Activated naive CD4-positive, alpha-beta T cell treated with anti-CD3 and anti-CD28 coated beads, Interleukin-2, amount 50 U/mL, for 16 hours (primary cell): ENCODE measurements at regions not wholly inside any gene's neighbourhood (a gene's known extent, or its start where the extent isn't known, plus 50 kb on each side); places are given as distances from the start of the nearest gene placed in this dataset.
A peak's percentile ranks its signal among the peaks of the same experiment; 100 is the strongest.
"Not testable (repeated sequence)": the region's sequence is repeated elsewhere in the genome, so short reads cannot be mapped to it uniquely, and the experiment has no call there.

Source experiments
- DNase-seq: peaks from one replicate; pipeline ENCODE4 v3.0.0-alpha.2; 2020

DNA sequence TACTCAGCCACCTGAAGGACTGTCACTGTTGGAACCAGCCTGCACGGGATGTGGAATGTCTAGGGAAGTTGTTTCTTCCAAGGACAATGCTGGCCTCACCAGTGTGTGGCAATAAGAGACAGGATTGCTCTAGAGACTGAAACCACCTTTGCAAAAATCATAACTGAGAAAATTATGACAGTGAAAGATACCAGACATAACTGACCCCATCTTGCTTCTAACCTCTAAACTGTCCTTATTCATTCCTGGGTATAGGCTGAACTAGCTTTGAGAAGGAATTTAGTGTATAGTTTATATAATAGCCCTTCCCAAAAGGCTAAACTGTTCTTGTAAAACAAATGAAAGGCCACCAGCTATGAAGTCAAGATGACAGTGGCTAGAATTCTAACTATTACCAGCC is 83.6 kb downstream of the IER5 start:
- no peak for DNase-seq

DNA sequence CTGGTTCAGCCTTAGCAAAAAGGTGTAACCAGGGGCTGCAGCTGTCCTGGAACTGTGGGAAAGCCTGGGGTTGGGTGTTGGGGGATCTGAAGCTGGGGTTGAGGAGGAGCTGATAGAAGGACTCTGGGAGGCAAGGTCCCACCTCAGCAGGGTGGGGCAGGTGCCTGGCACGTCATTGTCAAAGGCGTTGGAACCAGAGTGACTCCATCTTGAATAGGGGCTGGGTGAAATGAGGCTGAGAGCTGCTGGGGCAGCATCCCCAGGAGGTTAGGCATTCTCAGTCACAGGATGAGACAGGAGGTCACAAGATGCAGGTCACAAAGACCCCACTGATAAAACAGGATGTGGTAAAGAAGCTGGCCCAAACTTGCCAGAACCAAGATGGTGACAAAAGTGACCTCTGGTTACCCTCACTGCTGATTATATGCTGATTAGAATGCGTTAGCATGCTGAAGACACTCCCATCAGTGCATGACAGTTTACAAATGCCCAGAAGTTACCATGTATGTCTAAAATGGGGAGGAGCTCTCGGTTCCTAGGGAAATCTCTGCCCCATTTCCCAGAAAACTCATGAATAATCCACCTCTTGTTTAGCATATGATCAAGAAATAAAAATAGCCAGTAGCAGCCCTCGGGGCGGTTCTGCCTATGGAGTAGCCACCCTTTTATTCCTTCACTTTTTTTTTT is 85.4 kb downstream of the IER5 start:
- no peak for DNase-seq

DNA sequence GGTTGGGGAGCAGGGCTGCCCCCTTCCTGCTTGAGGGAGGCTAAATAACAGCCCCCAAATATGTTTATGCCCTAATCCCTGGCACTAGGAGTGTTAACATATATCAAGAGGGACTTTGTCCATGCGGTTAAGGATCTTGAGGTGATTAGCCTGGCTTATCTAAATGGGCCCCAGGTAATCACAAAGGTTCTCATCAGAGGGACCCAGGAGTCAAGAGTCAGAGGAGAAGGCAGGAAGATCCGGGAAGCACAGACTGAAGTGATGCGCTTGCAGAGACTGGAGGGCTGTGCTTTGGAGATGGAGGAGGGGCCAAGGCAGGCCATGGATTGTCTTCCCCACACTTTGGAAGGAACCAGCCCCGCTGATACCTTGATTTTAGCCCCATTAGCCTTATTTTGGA is 86.4 kb downstream of the IER5 start:
- no peak for DNase-seq

DNA sequence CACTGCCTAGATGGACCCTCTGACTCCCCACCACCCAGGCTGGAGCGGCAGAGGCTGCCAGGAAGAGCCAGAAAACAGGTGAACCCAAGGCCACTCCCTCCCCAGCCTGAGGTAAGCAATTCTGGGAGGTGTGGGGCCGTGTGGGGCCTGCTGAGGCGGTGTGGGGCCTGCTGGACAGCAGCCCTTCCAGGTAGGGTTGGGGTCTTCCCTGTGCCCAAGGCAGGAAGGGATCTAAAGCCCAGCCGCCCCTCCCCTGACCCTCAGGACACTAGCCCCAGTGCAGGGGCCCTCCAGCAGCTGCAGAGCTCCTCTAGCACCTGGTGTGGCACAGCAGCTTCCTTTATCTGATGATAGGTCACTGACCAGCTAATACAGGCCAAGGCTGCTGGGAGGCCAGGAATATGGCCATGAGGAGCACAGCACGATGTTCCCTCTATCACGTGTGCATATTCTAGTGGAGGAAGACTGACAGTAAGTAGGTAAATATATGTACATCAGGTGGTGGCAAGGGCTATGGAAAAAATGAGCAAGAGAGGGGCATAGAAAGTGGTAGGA is 86.9 kb downstream of the IER5 start:
- DNase-seq = no peak

DNA sequence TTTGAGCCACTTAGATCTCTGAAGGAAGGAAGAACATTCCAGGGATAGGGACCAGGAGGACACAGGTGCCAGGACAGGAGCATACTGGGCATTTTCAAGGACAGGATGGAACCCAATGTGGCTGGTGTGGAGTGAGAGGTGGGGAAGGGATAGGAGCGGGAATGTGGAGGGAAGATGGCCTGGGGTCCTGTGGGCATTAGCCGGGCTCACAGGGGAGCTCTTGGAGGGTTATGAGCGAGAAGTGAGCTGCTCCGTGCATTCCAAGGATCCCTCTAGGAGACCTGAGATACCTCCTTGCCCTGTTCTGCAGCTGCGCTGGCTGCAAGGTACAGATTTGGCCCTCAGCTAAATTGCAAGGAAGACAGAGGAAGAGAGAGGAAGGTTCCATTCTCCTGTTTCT is 87.5 kb downstream of the IER5 start:
- no peak for DNase-seq

DNA sequence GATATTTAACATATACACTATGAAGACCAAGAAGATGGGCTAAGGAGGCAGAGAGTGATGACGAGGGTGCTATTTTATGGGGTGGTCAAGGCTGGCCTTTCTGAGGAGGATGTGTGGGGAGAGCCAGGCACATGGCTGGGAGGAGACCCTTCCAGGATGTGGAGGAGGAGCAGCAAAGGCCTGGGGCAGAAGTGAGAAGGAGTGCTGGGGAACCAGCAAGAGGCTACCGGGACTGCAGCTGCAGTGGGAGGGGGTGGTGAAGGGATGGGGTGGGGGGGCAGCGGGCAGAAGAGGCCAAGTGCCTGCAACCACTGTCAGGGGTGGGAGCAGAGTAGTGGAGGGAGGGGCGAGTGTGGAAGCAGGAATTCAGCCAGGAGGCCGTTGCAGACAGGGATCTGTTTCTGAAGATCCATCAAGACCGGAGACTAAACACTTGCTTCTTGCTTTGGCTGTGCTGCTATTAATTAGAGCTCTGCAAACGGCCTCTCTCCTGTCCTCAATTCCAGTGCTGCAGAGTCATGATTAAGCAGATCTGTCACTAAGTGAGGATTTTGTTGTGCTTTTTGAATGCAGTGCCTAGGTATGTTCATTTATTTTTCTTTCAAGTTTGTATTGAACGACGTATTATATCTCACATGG is 89.9 kb downstream of the IER5 start:
- DNase-seq = no peak

DNA sequence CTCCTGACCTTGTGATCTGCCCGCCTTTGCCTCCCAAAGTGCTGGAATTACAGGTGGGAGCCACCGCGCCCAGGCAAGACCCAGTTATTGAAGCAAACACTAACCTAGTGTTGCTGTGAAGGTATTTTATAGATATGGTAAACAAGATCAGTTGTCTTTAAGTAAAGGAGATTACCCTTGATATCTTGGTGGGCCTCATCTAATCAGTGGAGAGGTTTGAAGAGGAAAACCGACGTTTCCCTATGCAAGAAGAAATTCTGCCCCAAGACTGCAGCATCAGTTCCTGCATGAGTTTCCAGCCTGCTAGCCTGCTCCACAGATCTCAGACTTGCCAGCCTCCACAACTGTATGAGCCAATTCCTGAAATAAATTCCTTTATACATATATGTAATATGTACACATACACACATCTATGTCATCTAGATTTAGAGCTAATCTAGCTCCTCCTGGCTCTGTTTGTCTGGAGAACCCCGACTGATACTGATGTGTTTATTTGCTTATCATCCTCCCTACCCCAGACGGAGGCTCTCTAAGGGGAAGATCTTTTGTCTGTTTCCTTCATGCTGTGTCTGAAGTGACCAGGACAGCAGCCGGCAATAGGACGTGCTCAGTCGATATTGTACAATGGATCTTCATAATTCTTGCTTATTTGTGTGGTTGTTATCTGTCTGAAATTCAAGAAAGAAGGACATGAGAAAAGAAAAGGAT is 90.9 kb downstream of the IER5 start:
- DNase-seq = no peak

DNA sequence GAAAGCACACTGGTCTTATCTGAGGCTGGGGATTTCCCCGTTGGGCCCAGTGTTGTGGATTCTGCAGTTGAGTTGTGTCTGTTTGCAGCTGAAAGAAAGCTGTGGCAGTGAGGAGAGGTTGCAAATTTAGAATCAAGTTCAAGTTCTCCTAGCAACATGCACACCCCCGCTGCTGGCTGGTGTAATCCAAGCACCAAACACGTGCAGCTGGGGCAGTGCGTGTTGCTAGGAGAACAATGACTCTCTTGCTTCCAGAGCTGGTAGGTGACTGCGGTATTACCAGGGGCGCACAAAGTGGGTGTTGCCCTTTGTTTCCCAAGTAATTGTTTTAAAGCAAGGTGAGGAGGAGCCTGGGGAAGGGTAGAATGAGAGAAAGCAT is 91.5 kb downstream of the IER5 start:
- DNase-seq = peak; percentile 55

DNA sequence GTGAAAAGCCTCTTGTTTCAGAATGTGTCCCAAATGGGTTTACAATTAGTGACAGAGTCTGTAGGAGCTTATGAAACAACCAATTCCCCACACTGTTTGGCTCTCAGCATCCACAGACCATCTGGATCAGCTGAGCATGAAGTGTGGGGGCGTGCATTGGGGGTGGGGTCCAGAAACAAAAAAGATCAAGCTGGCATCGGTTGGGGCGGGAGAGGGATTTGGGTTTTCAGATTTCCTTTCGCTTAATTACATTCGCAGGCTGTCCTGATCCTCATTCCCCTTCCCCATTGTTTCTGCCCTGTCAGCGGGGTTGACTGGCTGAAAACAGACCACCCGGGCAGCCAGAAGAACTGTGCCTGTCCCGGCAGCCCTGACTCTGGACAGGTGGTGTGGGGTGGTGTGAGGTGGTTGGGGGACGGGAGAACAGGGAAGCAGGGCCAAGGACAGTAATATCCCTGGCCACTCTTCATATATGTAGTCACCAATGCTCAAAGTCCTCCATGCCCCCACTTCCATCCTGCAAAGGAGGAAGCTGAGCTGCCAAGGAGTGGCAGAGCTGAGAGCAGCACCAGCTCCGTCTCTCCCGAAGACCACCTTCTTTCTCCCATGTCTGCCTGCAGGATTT is 92.0 kb downstream of the IER5 start:
- DNase-seq = no peak

DNA sequence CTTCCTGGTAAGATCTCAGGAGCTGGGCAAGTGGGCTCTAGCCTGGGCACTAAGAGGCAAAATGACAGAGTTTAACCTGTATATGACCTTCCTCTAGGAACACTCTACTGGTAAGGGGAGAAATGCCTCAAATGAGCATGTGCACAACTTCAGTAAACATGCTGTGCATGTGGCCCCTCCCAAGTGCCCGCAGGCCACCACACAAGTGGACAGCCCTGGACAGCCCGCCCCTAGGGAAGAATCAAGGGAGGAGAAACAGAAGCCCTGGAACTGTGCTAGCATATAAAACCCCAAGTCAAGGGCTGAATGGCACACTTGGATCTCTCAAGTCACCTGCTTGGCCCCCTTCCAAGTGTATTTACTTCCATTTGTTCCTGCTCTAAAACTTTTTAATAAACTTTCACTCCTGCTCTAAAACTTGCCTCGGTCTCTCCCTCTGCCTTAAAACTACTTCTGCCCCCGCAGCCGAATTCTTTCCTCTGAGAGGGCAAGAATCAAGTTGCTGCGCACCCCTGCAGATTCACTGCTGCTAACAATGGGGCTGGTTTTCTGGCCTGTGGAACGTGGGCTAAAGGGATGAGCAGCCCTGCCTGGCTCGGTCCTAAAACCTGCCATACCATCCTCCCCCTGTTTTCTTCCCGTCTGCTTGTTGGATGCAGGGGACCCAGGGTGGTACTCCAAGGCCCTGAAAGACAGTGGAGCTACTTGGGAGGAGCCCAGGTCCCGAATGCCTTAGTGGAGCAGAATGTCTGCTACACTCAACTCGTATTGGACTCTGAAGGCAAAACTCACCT is 93.5 kb downstream of the IER5 start:
- DNase-seq = no peak

DNA sequence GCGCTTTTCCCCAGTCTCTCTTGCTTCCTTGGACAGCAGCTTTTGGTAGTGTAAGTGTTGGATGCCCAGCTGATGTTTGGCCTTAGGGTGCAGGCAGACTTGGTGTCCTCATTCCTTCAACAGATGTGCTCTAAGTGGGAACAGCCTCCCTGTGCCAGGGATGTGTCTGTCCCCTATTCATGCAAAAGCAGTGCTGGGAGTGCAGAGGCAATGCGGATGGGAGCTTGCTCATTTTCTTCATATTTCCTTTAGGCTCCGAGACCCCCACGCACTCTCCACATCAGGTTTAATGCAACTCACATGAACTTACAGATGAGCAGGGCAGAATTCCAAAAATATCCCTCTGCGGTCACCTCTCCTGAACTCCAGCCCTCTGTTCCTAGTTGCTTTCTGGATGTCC is 96.1 kb downstream of the IER5 start:
- no peak for DNase-seq

DNA sequence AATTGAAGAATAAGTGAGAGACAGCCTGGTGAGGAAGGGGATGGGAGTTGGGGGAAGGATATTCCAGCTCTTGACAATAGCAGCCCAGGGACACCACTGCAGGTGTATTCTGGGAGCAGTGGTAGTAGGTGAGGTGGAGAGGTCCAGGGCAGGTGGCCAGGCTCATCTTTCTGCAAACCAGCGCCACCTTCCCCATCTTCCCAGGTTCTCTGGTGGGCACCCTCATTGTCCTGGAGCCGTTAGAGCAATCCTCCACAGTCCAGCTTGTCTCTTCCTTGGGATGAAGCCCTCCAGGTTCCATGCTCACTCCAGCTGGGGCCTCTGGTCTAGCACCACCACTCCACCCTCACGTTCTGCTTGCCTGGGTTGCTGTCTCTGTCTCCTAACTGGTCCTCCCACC is 97.0 kb downstream of the IER5 start:
- no peak for DNase-seq

DNA sequence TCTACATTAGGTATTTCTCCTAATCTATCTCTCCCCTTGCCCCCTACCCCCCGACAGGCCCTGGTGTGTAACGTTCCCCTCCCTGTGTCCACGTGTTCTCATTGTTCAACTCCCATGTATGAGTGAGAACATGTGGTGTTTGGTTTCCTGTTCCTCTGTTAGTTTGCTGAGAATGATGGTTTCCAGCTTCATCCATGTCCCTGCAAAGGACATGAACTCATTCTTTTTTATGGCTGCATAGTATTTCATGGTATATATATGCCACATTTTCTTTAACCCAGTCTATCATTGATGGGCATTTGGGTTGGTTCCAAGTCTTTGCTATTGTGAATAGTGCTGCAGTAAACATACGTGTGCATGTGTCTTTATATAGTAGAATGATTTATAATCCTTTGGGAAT is 97.6 kb downstream of the IER5 start:
- not testable (repeated sequence) for DNase-seq

DNA sequence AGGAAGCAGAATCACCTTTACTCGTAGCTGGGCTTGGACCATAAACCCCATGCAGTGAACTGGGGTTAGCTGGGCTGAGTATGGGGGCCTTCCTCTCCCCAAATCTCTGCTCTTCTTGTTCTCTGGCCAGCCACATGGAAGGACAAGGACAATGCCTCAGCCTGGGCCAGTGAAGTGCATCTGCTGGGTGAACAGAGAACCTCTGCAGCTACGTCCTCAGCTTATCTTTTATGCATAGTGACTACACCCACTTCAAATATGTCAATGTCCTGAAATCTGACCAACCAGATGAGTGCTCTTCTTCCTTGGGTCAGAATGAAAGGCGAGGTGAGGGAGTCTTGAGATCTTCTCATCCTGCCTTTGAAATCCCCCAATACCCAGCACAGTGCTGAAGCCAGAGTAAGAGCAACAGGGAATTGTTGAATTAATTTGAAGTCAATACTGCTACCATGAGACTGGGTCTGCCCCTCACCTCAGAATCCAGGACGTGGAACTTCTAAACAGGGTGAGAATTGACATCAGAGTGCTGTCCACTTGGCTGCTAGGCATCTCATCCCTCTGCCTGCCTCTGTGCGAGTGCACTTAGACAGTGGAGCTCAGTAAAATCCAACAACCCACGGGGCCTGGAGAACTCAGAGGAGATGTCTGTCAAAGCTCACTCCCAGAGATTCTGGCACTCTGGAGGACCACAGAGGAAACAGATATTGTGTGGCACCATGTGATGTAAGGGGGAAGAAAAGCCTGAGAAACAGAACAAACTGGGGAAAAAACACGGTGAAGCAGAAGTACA is 99.0 kb downstream of the IER5 start:
- DNase-seq = no peak

DNA sequence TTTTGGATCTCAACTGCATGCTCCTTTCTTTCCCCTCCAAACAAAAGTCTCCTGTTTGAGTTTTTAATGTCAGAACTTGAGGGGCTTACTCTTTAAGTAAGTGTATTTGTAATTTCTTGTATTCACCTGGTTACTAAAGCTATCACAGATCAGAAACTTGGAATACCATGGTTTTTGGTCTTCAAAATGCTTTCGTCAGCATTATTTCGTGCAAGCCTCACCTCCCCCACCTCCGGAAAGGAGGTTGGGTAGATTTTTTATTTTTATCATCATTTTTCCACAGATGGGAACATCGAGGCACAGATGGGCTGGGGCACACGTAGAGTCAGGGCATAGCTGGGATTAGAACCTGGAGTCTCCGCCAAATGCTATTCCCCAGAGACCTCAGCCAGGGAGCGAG is 100.7 kb downstream of the IER5 start:
- DNase-seq = no peak

DNA sequence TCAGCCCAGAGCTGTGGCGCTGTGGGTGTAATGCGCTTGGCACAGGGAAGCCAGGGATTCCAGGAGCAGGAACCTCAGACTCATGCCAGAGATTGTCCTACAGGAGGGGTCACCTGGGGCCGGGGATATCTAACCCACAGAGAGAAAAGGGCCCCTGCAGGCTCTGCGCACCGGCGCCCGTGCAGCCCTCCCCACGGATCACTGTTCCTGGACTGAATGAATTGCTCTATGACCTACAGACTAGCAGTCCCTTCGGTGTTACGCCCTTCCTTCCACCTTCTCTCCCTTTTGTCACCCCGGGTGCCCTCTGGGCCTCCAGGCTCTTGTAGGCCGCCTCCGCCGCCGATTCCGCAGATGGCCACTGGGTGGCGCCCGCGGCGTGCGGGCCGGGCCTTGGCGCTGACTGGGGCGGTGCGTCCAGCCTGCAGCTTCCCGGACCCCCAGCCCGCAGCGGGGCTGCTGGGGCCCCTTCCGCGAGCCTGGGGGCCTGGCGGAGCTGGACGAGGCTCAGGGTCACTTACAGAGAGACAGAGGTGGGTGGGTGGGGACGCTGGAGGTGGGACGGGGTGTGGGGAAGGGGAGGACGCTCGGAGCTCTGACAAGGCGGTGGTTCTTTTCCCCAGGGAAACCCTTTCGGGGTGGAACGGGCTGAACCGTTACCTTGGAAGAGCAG is 101.3 kb downstream of the IER5 start:
- peak; percentile 78 for DNase-seq

DNA sequence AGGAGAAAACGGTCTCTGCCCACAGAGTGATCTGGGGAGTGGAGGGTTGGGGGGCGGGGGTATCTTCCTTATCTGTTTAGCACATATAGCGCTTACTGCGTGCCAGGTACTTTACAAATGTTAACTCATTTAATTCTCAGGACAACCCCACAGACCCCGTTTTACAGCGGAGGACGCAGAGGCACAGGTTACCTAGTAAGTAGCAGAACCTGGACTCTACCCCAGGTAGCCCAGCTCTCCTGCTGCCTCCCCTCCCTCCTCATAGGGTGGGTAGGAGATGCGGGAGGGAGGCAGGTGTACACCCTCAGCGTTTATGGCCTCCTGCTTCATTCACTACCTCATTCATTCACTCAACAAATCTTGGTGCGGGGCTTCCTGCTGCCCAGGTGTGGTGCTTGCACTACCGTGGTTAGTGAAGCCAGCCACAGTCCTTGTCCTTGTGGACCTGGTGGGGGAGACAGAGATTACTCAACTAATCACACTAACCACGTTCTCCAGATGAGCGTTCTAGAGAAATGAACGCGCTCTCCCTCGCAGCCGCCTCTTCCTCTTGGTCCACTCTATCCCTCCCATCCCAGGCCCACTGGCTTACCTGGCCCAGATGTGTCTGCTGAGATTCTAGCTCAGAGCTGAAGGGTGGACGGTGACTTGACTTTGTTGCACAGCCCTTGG is 102.0 kb downstream of the IER5 start:
- DNase-seq = no peak

DNA sequence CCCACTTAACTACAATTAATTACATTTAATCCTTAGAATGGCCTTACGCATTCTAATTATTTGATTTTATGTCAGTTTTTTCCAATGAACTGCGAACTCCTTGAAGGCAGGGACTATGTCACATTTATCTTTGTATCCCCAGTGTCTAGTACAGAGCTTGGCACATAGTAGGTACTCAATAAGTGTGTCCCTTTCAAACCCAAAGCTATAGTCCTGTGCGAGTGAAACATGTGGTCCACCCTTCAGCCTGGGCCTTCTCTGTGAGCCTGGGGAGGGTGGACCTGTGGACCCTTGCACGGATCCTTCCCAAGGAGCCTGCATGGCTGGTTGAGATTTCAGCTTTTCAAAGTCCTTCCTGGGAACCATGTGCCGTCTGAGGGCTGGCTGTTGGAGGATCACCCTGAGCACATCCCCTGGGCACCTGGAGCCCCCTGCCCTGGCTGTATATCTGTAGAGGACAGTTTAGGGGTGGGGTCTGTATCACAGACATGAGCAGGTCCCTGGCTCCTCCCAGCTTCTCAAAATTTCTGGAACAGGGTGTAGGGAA is 103.1 kb downstream of the IER5 start:
- no peak for DNase-seq

DNA sequence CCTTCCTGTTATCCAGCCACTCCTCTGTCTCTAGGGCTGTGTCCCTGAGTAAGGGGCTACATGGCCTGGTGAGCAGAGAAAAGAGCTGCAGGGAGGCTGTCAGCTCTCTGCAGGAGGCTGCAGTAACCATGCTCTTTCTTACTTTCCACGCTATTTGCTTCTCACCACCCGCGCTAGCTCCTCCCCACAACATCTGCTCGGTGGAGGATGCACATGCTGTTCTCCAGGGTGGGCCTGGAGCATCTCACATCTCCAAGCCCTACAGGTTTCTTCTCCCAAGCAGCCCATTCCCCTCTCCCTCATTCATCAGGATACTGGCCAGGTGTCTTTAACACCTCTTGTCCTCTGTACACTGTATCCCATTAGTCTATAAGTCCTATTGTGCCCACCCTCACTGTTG is 103.8 kb downstream of the IER5 start:
- DNase-seq = no peak

DNA sequence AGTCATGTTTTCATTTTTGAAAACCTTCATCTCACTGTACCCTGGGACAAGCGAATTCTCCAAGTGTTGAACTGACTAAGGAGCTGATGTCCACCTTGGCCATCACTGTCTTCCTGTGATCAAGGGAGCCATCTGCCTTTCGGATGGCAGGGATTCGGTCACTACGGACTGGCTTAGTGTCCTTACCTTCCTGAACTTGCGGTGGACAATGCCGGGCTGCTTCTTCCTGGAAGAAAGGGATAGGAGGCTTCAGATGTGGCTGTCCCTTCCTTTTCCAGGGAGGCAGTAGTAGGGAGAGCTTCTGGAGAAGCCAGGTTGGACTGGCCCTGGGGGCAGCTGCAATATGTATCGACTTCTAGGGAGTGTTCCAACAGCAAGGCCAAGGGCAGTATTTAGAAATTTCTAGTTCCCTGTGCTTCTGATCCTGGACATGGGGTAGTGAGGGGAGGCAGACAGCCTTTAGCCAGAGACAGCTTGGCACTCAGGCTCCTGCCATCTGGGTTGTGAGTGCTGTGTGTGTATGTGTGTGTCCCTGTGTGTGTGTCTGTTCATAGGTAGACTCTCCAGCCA is 114.6 kb downstream of the IER5 start:
- DNase-seq = no peak
